ENCODE measurements at regions not wholly inside any gene's neighbourhood (a gene's known extent, or its start where the extent isn't known, plus 50 kb on each side); places are given as distances from the start of the nearest gene placed in this dataset.
"Not testable (repeated sequence)": the region's sequence is repeated elsewhere in the genome, so short reads cannot be mapped to it uniquely, and the experiment has no call there.

DNA sequence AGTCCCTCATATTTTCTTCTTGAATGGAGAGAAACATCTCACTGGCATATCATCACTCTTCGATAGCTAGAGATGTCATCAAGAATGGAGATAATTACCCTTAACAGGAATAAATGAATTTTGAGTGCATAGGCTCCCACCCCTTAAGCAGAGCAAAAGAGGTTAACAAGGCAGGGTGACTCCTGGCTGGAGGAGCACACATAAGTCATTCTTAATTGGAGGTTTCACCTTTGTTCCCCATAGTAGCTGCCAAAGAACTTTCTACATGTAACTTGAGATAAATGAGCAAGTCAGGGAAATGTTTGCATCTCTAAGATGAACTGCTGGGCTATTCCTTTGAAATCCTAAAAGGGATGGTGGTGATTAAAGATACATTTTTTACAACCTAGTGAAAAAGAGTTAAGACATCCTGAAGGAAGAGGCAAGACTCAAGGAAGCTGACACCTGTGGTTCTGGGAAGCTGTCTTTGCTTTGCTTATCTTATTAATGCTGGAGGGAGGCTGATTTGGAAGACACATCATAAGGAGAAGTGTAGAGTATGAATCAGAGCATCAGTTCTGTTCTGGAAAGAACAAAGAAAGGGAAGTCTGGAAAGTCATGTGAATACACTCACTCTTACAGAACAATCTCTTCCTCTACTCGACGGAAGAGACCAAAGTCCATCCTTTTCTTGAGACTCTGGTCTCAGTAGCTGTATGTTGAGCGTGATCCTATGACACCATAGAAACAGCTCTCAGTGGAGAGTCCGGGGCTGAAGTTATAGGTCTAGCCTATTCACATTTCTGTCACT lies 326.3 kb downstream of the OSTF1 start:
- no peak for DNase-seq

DNA sequence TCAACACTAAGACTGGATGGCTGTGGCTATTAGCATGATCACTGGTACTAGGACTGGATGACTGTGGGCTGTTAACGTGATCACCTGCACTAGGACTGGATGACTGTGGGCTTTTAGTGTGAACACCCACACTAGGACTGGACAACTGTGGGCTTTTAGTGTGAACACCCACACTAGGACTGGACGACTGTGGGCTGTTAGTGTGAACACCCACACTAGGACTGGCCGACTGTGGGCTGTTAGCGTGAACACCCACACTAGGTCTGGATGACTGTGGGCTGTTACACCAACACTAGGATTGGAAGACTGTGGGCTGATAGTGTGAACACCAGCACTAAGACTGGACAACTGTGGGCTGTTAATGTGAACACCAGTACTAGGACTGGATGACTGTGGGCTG lies 329.2 kb downstream of the OSTF1 start:
- DNase-seq = no peak

DNA sequence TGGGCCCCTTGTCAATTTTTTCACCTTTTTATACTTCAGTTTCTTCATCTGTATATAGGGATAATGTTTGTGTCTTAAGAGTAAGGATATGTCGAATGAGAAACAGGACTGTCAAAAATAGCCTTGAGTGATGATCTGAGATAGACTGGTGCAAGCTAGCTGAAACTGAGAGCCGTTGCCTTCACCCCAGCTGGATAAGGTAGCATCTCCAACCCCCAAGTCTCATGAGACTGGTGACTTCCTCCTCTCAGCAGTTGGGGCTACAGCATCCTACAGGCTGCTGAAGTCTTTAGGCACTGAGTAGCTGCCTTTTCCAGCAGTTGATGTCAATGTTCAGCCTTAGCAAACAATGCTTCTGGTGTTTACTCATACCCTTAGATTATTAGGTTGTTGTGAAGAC lies 330.2 kb downstream of the OSTF1 start:
- DNase-seq = no peak

DNA sequence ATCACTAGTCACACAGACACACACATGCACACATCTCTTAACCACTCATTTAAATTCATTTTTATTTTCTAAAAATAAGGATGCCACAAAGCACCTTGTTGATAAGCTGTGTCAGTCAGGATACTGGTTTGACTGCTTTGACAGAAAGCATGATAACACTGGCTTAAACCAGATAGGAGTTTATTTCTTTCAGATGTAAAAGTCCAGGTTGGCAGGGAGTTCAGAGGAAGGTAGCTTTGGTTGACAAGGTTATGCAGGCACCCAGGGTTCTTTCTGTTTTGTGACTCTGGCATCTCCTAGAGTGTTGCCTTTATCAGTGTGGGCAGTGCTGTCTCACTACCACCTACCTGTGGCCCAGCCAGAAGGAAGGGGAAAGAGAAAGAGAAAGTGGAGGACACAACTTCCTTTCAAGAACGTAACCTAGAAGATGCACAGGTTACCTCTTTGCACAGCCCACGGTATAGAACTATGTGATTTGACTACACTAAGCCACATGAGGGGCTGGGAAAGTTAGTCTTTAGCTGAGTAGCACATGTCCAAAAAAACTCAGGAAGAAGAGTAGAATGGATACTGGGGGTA lies 334.7 kb downstream of the OSTF1 start:
- no peak for DNase-seq

DNA sequence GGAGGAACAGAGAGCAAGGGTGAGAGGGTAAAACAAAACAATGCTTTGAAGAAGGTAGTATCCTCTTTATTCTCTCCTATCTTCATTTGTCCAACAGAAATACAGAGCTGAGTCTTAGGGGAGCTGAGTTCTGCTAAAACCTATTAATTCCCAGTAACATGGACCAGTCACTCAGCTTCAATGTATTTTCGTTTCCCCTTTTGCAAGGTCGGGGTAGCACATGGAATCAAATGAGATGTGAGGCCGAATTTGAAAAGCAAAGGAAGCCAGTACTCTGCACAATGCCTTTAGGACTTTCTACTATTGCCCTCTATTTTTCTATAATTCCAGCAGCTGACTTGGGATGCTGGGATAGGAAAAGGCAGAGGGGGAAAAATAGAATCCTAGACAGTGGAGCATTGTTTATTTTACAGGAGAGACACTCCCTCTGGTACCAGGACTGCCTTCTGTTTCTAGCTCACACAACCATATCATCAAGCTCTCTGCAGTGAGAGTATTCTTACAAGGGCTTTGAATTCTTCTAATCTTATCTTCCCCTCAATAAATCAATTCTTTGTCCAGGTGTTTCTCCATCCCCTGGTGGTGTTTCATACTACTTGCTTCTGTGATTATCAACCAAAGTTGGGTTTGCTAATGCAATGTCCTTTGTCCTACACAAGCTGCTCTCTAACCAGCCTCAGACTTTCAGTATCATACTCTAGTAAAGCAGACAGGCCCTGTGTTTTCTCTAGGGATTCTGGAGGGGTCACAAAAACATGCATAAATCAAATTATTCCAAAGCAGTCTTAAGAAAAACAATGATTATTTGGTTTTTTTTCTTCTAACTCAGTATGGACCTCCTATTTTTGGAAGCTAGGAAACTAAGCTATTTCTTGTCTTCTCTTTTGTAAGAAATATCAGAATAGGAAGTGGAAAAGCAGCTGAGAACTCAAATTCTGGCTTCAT lies 341.5 kb downstream of the OSTF1 start:
- no peak for DNase-seq

DNA sequence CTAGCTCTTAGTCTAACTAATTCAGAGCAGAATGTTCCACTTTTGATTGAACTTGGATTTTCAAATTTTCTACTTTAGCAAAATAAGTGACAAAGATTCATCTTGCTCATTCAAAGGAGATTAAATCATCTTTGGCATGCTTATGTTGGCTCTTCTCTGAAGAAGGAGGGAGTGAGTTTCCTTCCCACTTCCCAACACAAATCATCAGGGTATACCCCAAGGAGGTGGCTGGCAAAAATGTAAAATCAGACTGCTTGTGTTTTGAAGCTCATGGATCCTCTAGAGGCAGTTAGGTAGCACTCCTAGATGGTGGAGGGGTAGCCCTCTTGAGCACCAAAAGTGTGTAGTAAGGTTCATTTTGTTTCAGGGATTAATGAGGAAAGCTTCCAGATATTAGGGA lies 343.1 kb downstream of the OSTF1 start:
- DNase-seq = no peak

DNA sequence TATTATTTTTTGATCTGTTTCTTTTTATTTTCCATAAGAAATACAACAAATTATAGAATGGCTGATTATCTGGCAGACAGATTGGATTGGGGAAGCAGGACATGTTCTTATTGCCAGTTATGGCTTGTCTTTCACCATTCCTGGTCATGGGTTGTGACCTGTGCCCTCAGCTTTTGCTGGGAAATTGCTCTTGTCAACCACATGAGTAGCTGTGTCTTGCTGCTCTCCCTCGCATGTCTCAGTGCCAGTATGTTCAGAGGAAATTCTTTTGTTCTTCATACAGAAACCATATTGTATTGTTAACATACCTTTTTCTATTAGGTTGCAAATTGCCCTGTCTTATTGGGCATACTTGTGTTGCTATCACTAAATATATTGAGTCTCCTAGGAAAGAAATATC lies 344.1 kb downstream of the OSTF1 start:
- no peak for DNase-seq

DNA sequence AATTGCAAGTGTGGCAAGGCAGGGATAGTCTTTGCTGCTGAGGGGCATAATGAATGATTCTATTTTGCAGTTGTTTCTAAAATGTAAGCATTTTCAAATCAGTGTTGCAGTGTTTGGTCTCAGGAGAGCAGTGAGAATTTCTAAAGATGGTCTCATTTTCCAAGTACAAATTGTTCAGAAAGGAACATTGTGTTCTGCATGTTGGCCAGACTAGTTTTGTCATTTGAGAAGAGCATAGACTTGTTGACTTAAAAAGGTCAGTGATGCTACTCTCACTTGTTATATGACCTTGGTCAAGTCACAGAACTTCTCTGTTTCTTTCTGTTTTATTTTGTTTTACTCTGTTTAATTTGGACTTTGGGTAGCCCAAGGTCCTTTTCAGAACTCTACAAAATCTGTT lies 344.6 kb downstream of the OSTF1 start:
- DNase-seq = no peak

DNA sequence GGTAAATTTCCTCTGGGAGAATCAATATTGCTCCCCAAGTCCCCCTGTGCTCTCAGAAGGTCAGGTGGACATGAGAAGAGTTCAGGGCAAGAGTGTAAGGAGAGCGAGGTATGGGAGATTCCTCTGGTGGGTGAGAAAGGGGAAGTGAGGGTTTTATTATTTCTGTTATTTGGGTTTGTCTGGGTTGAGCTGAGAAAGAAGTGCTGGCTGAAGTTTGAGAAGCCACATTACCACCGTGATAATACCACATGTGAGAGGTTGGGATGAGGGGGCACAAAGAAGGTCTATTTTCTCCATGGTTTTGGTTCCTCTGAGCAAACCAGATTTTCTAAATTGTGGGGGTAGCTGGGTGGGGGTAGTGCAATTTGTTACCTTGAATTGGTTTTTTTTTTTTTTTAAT lies 350.4 kb downstream of the OSTF1 start:
- DNase-seq = no peak

DNA sequence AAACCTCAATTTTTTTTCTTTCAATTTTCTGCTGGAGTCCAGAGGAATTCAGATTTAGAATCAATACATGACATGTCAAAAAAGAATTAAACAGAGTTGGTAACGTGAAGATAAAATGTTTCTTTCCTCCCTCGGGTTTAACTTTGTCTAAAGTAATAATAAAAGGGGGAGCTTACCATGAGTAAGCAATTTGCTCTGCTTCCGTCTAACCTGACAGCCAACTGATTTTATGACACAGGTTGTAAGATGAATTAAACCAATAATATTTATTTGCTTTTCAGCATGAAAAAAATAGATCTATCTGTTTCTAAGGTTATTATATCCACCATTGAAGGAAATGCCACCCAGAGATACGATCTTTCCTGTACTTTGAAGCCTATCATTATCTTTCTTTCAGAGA lies 352.6 kb downstream of the OSTF1 start:
- no peak for DNase-seq

DNA sequence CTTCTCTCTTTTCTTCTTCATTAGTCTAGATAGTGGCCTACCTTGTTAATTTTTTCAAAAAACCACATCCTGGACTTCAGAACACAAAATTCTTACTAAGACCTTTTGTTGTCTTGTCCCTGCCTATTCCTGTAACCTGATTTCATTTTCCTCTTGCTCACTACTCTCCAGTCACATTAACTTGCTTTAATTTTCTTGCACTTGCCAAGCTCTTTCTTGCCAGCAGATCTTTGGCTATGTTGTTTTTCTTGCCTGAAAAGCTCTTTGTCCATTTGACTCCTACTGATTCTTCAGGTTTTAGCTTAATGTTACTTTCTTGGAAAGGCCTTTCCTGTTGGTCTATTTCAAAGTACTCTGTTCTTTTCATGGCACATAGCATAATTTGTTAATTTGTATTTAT lies 356.8 kb downstream of the OSTF1 start:
- no peak for DNase-seq

DNA sequence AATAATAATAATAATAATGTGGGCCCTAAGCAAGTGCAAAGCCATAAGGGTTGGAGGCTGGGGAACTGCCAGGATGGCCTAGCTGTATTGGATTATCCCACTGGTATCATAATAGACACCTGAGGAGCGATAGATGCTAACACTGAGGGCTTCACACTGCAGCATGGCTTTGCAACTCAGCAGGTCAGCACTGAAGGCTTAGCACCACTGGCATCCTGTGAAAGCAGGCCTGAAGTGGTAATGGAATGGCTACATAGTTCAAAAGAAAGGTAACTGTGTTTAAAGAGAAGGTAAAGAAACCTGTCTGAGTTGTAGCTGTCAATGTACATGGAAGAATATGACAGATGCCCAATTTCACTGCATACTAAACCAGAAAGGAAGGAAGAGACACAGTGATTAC lies 359.0 kb downstream of the OSTF1 start:
- no peak for DNase-seq

DNA sequence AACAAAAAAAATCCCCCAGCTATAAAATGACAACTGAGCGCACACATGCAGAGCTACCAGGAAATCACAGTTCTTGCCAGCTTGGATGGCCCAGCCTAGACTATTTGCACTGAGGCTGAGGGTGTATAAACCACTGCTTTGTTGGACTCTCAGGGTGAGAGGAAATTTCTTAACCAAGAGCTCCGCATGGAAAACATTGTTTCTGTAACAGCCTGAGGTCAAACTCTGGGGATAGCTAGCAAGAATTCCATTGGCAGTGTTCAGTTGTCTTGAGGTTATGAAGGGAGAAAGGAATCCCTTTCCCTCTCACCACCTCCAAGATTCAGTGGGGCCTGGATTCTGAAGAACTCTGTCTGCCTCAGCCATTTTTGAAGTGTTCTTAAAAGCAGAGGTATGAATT lies 360.0 kb downstream of the OSTF1 start:
- DNase-seq = no peak

DNA sequence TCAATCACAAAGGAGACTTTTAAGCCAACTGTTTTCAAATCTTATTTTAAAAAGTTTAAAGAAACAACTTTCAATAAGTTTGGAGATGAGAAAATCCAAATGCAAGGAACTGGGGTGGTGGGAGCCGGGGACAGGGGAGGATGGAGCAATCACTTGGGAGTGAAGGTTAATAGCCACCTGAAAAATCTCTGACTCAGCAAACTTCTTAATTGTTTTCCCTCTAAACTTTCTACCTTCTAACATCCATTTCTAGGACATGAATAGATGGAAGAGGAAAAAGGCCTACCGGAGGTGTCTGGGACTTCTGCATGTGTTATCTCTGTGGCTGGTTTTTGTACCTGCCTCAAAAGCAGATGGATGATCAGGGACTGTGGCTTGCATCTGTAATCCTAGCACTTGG lies 360.6 kb downstream of the OSTF1 start:
- no peak for DNase-seq

DNA sequence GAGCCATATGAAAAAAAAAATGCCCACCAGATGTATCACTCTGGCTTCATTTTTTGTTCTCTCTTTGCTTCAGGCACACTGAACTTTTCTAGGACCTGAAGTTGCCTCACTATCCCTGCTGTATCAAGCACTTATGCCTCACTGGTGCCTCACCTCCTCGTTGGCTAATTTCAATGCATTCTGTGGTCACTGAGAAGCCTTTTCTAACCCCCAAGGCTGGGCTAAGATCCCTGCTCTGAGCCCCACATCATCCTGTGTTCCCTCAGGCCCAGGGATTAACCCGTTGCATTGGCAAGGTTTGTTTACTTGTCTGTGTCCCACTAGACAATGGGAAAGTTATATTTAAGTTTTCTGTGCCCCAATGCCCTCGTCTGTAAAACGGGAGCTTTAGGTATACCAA lies 362.7 kb downstream of the OSTF1 start:
- DNase-seq = no peak

DNA sequence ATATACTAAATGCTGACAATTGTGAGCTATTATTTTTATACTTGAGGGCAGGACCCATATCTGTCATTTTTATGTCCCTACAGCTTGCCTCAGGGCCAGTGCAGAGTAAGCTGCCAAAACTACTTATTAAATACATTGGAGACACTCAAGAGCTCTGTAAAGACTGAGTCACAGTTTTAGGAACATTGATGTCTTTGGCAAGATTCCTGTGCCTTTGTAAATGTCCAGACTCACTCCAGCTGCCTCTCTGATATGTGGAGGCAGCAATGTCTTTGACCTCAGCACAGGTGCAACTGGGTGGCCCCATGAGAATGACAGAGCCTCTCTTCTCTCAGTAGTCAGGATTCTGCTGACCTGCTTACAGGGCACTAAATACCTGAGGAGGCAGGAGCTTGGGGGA lies 363.2 kb downstream of the OSTF1 start:
- DNase-seq = no peak

DNA sequence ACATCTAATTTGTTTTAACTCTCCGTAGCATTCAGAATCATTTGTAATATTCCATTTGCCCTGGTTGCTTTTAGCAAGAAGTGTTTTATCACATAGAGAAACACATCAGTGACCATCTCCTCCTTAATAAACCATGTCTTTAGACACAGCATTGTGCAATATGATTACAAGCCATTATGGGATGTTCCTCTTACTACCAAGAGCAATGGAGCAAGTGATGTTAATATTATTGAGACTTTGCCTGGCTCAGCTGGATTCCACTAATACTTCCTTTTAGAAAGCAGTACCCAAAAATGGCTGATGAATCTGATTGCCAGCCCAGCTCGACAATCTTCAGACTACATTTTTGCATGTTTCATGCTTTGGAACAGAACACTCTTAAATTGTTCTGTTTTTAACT lies 364.2 kb downstream of the OSTF1 start:
- no peak for DNase-seq

DNA sequence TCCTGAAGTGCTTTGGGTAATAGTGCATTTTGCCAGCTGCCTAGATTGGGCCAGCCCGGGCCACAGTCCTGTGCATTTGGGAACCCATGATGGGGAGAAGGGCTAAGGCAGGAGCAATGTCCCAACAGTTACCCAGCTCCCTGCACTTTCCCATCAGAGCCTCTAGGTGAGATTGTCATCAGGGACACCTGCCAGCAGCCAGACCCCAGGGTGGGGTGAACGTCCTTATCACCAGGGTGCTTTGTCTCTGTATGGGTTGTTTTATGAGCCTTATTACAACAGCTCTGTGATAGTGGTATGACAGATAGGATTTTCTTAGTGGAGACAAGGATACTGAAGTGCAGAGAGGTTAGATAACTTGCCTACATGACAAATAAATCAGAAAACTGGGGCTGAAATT lies 365.7 kb downstream of the OSTF1 start:
- DNase-seq = no peak

DNA sequence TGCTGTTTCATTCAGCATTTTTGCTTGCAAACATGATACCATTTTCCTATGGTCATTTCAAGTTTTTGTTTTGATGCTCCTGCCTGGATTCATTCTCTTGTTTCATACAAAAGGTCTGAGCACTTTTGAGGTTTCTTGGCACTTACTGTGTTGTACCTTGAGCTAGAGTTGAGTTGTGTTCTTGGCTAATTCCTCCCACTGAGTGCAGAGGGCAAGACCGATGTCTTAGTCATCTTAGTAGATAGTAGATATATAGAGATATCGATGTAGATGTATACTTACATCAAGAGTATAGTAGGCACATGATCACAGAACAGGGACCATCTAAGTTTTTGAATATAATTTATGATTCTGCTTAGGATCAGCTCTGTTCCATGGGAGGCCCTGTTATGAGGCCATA lies 366.6 kb downstream of the OSTF1 start:
- DNase-seq = no peak

DNA sequence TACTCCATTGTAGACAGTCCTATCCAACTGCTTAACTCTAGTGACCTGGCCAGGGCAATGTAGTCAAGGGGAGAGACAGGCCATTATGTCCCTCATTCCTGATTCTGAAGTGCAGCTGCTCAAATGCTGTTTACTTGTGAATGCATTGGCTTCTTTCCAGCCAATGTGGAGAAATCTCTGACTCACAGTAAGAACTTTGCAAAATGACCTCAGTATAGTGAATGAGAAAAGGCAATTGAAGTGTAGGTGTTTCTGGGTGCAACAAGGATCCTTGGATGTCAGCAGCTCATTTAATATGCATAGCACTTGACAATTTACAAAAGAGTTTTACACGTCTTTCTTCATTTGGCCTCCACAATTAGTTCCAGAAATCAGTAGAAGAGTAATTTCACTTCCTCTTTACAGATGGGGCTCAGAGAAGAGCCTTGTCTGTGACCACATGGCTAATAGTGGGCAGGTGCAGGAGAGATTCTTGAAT lies 367.2 kb downstream of the OSTF1 start:
- no peak for DNase-seq

DNA sequence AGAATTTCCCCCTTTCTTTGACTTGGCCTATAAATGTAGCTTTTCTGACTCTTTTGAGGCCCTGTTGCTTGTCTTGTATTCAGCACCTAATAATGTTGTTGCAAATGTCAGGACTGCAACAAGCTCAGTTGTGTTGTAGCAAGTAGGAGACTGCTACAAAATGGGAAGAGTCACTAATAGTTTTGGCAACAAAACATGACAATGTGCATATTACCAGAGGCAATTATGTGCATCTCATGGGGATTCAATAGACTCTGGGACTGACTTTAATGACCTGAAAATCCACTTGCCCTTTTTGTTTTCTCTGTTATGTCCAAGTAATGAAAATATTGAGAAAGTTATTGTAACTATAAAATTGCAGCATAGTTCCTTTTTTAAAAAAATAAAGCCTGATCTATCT lies 368.4 kb downstream of the OSTF1 start:
- DNase-seq = no peak

DNA sequence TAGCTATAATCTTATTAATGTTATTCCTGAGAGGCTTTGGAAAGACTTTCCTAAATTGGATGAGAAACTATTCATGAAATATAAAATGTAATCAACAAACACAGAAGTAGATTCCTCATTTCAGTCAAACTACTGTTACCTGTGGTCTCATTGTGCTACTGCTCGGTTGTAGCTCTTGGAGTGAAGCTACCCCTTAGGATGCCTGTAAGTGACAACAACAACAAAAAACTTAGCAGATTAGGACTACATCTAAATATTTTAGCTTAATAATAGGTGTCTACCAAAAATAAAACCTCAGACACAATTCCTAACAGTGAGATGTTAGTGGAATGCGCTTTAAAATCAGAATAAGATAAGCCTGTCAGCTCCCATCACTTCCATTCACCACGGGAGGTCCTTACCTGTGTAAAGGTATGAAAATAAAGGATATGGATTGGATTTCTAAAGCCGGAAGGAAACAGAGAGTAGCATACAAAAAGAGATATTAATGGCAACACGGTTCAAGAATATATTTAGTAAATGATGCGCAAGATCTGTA lies 369.2 kb downstream of the OSTF1 start:
- no peak for DNase-seq

DNA sequence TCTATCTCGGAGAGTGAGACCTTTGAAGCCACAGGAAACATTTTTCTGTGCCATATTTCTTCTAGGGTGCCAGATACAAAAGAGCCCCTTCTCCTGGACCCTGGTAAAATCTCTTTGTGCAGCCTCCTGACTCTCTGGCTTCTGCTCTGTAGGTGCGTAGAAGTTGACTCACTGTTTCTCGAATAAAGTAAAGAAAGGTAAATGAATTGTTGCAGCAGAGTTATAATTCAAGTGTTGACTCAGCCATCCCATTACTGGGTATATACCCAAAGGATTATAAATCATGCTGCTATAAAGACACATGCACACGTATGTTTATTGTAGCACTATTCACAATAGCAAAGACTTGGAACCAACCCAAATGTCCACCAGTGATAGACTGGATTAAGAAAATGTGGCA lies 371.0 kb downstream of the OSTF1 start:
- DNase-seq = not testable (repeated sequence)

DNA sequence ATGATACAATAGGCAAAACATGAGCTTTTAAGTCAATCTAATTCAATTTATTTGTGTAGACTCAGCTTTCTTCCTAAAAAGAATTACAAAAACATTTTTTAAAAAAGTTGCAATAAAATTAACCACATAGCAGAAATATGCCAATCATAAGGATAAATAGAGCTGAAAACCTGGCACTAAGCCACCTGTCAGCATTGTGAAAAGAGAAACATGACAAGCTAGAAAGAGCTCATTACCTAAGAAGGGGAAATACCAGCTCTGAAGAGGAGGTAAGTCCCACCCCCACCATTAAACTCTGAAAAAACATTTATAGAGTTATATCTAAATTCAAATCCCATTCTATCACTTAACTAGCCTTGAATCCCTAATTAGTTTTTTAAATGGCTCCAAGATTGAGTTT lies 372.9 kb downstream of the OSTF1 start:
- DNase-seq = no peak
